DND-41 (cell line): ENCODE measurements at regions not wholly inside any gene's neighbourhood (a gene's known extent, or its start where the extent isn't known, plus 50 kb on each side); places are given as distances from the start of the nearest gene placed in this dataset.

ENCODE experiments used
- ATAC-seq: fragments of 200-7000 bp; cut with Tn5 transposase; 3 replicates; pipeline ENCODE4 v1.9.1; 2021; ENCODE audit warnings: low read depth; ENCODE audit not compliant: insufficient read depth
- DNase-seq: peaks from one replicate; pipeline ENCODE4 v3.0.0-alpha.2; 2020
- H2AFZ ChIP-seq: 2 replicates; pipeline ENCODE4 v1.6.0; 2012; ENCODE audit warnings: low read depth, low read length
- H3K27ac ChIP-seq: 2 replicates; pipeline ENCODE4 v1.5.1; 2012; ENCODE audit warnings: low read length, inconsistent platforms
- H3K27me3 ChIP-seq: fragments of 200-600 bp; sonication (generic); 2 replicates; pipeline ENCODE4 v1.6.0; 2012; ENCODE audit warnings: low read length, mild to moderate bottlenecking, inconsistent platforms; ENCODE audit not compliant: insufficient read depth, poor library complexity
- H3K36me3 ChIP-seq: 2 replicates; pipeline ENCODE4 v1.5.1; 2012; ENCODE audit warnings: low read length, inconsistent platforms; ENCODE audit not compliant: insufficient read depth
- H3K4me1 ChIP-seq: 2 replicates; pipeline ENCODE4 v1.5.1; 2012; ENCODE audit warnings: mild to moderate bottlenecking, low read length; ENCODE audit not compliant: insufficient read depth
- H3K4me2 ChIP-seq: 2 replicates; pipeline ENCODE4 v1.6.0; 2012; ENCODE audit warnings: mild to moderate bottlenecking, moderate library complexity, low read length, inconsistent platforms; ENCODE audit not compliant: insufficient read depth
- H3K4me3 ChIP-seq, 2 experiments: fragments of 200-600 bp in 1 of 2; shearing (Covaris generic) in 1 of 2; 2 replicates each; pipeline ENCODE4 v1.5.1; 2012 to 2016; ENCODE audit warnings: inconsistent platforms in 2 of 2, low read length in 2 of 2, mild to moderate bottlenecking in 2 of 2, low read depth in 1 of 2, moderate library complexity in 1 of 2
- H3K79me2 ChIP-seq: 2 replicates; pipeline ENCODE4 v1.6.0; 2012; ENCODE audit warnings: low read length, inconsistent platforms; ENCODE audit not compliant: insufficient read depth
- H3K9ac ChIP-seq: 2 replicates; pipeline ENCODE4 v1.6.0; 2012; ENCODE audit warnings: low read depth, mild to moderate bottlenecking, inconsistent platforms, low read length, moderate library complexity
- H3K9me3 ChIP-seq: 2 replicates; pipeline ENCODE4 v1.5.1; 2012; ENCODE audit warnings: low read length, moderate library complexity, mild to moderate bottlenecking, inconsistent platforms; ENCODE audit not compliant: insufficient read depth, severe bottlenecking
- H4K20me1 ChIP-seq: 2 replicates; pipeline ENCODE4 v1.6.0; 2012; ENCODE audit warnings: low read length; ENCODE audit not compliant: insufficient read depth
- EZH2 ChIP-seq: IDR thresholded peaks from 3 replicates; pipeline ENCODE4 v1.6.1; 2012; ENCODE audit warnings: borderline replicate concordance, low read depth, mild to moderate bottlenecking, moderate library complexity, low read length, inconsistent platforms; ENCODE audit not compliant: severe bottlenecking
- TF ChIP-seq, protein P1 (sequence below): IDR thresholded peaks from 2 replicates; pipeline ENCODE4 v1.5.1; 2012; ENCODE audit warnings: borderline replicate concordance, low read length, moderate library complexity, mild to moderate bottlenecking; ENCODE audit not compliant: poor library complexity, severe bottlenecking; ENCODE audit errors: extremely low read depth

DNA sequence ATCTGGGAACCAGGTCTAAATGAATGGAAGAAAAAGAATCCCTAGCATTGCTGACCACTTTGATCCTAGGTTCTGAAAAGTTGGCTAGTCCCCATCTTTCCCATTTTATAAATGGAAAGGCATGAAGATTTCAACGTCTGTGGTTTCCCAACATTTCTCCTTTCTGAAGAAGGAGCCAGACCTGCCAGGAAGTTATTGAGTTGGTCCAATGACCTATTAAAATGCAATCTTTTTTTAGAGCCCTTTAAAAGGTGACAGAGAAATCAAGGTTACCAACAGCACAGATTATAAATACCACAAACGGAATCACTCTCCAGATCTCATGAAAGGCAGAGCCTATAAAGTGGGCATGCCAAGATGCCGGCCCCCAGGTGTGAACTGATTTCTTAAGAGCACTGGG lies 505.6 kb upstream of the THBS1 start:
- Histone ChIP-seq H3K27ac (no peak overlapping the region), H3K9me3 (no peaks in the 10 kb centered on the region), H4K20me1 (no peaks in the 10 kb centered on the region), H3K9ac (no peak overlapping the region), H3K27me3 (no peaks in the 10 kb centered on the region), H3K36me3 (no peaks in the 10 kb centered on the region), H3K79me2 (no peaks in the 10 kb centered on the region), H3K4me3 (no peak overlapping the region), H2AFZ (no peak overlapping the region), H3K4me2 (no peak overlapping the region), H3K4me1 (no peaks in the 10 kb centered on the region)
- TF ChIP-seq EZH2 = no peak
- DNase-seq (no peak), ATAC-seq (no peak)

DNA sequence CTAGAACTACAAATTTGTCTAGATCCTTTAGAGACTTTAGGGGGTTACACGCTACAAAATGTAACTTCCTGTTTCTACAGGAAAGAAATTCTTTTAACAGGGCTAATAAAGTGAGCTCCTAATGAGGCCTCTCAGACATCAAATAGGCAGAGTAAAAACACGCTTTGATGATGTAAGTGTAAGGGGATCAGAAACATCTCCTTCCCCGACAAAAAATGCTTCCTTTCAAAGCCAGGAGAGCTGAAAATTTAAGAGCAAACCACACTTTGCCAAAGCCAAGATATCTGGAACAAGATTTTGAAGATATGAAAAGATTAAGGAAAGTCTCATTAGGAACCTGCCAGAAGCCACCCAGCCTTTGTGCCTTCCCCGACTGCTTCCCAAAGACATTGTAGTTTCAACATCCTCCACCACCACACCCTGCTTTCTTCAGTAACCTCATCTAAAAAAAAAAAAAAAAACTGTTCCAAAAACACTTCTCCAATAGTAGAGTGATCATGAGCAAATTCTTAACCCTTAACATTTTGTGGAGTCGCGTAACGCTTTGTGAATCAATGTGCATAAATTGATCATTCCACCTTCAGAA lies 505.0 kb upstream of the THBS1 start:
- Histone ChIP-seq H3K36me3 (no peaks in the 10 kb centered on the region), H3K4me3 (no peak overlapping the region), H3K4me1 (no peaks in the 10 kb centered on the region), H3K27ac (no peak overlapping the region), H3K27me3 (no peaks in the 10 kb centered on the region), H3K9ac (no peak overlapping the region), H2AFZ (no peak overlapping the region), H4K20me1 (no peaks in the 10 kb centered on the region), H3K4me2 (no peak overlapping the region), H3K9me3 (no peaks in the 10 kb centered on the region), H3K79me2 (no peaks in the 10 kb centered on the region)
- no peak for ATAC-seq
- no peak for DNase-seq
- TF ChIP-seq, protein P1, sequence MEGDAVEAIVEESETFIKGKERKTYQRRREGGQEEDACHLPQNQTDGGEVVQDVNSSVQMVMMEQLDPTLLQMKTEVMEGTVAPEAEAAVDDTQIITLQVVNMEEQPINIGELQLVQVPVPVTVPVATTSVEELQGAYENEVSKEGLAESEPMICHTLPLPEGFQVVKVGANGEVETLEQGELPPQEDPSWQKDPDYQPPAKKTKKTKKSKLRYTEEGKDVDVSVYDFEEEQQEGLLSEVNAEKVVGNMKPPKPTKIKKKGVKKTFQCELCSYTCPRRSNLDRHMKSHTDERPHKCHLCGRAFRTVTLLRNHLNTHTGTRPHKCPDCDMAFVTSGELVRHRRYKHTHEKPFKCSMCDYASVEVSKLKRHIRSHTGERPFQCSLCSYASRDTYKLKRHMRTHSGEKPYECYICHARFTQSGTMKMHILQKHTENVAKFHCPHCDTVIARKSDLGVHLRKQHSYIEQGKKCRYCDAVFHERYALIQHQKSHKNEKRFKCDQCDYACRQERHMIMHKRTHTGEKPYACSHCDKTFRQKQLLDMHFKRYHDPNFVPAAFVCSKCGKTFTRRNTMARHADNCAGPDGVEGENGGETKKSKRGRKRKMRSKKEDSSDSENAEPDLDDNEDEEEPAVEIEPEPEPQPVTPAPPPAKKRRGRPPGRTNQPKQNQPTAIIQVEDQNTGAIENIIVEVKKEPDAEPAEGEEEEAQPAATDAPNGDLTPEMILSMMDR = no peak
- no peak for TF ChIP-seq EZH2

DNA sequence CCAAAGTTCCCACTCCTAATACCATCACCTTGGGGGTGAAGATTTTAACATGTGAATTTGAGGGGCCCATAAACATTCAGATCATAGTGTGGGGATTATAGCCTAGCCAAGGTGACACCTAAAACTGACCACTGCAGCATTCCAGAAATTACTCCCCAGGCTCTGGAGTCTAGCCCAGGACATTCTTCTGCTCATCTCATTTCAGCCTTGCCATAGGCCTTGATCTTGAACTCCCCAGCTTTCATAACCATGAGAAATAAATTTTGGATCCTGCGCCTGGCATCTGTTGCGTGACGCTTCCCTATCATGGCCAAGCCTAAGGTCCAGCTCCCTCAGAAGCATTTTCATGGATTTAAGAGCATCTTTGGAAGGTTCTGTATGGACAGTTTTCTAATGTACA lies 502.9 kb upstream of the THBS1 start:
- no peak for DNase-seq
- Histone ChIP-seq H3K4me1 (no peaks in the 10 kb centered on the region), H3K79me2 (no peaks in the 10 kb centered on the region), H3K27me3 (no peaks in the 10 kb centered on the region), H3K4me2 (no peak overlapping the region), H3K9ac (no peak overlapping the region), H3K36me3 (no peaks in the 10 kb centered on the region), H3K27ac (no peak overlapping the region), H3K9me3 (no peaks in the 10 kb centered on the region), H4K20me1 (no peaks in the 10 kb centered on the region), H3K4me3 (no peak overlapping the region), H2AFZ (no peak overlapping the region)
- no peak for ATAC-seq
- TF ChIP-seq, protein P1 = no peak
- no peak for TF ChIP-seq EZH2

DNA sequence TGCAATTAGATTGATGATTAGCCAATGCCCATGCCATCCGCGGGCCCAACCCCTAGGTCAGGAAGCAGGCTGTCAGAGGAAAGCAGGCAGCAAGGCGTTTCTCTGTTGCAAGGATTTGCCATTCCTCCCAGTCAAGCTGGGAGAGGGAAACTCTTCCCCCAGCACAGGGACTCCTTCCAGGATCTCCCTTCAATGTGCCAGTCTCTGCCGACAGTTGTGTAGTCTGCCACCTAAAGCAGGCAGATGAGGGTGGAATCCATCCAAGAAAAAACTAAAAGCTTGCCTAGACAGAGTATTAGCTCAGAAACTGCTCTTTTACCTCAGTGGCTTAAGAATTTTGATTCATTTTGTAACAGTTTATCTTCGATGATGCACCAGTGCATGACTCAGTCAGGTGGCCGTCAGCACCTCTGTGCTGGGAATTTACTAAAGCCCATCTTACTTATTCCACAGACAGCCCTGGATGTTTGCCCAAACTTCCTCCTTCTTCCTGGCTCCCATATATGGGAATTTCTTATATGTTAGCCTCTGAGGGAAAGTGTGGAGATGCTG lies 501.5 kb upstream of the THBS1 start:
- Histone ChIP-seq H3K79me2 (no peaks in the 10 kb centered on the region), H3K9ac (no peak overlapping the region), H3K4me1 (no peaks in the 10 kb centered on the region), H3K4me3 (no peak overlapping the region), H2AFZ (no peak overlapping the region), H3K27me3 (no peaks in the 10 kb centered on the region), H3K36me3 (no peaks in the 10 kb centered on the region), H3K9me3 (no peaks in the 10 kb centered on the region), H4K20me1 (no peaks in the 10 kb centered on the region), H3K4me2 (no peak overlapping the region), H3K27ac (no peak overlapping the region)
- TF ChIP-seq, protein P1 = no peak
- no peak for TF ChIP-seq EZH2
- DNase-seq (no peak), ATAC-seq (no peak)
